RWPE2 (cell line): ENCODE measurements at regions not wholly inside any gene's neighbourhood (a gene's known extent, or its start where the extent isn't known, plus 50 kb on each side); places are given as distances from the start of the nearest gene placed in this dataset.
"Not testable (repeated sequence)": the region's sequence is repeated elsewhere in the genome, so short reads cannot be mapped to it uniquely, and the experiment has no call there.

Source experiments
- ATAC-seq: fragments of 200-7000 bp; cut with Tn5 transposase; 3 replicates; pipeline ENCODE4 v1.9.1; 2021; ENCODE audit warnings: low read depth
- DNase-seq: peaks from one replicate; pipeline ENCODE4 v3.0.0-alpha.2; 2020; ENCODE audit warnings: low spot score
- H3K27ac ChIP-seq: fragments of 450-650 bp; 2 replicates; pipeline ENCODE4 v1.5.1; 2017; ENCODE audit warnings: mild to moderate bottlenecking; ENCODE audit not compliant: poor library complexity, severe bottlenecking
- H3K27me3 ChIP-seq: fragments of 250-450 bp; sonication (Bioruptor Pico); 2 replicates; pipeline ENCODE4 v1.5.1; 2021; ENCODE audit warnings: mild to moderate bottlenecking, moderate library complexity; ENCODE audit not compliant: insufficient read depth, poor library complexity, severe bottlenecking
- H3K36me3 ChIP-seq: fragments of 250-450 bp; sonication (Bioruptor Pico); 2 replicates; pipeline ENCODE4 v1.5.1; 2020; ENCODE audit warnings: low read depth, mild to moderate bottlenecking, moderate library complexity
- H3K4me1 ChIP-seq: fragments of 250-450 bp; sonication (Bioruptor Pico); 2 replicates; pipeline ENCODE4 v1.5.1; 2021; ENCODE audit warnings: mild to moderate bottlenecking, moderate library complexity; ENCODE audit not compliant: insufficient read depth, poor library complexity, severe bottlenecking
- H3K4me3 ChIP-seq: fragments of 250-450 bp; sonication (Bioruptor Pico); 2 replicates; pipeline ENCODE4 v1.5.1; 2021; ENCODE audit warnings: mild to moderate bottlenecking, moderate library complexity; ENCODE audit not compliant: severe bottlenecking
- H3K9me3 ChIP-seq: fragments of 250-450 bp; sonication (Bioruptor Pico); 2 replicates; pipeline ENCODE4 v1.5.1; 2021; ENCODE audit warnings: mild to moderate bottlenecking, moderate library complexity; ENCODE audit not compliant: severe bottlenecking
- CTCF ChIP-seq: fragments of 450-650 bp; IDR thresholded peaks from one replicate; pipeline ENCODE4 v1.5.1; 2017; ENCODE audit warnings: mild to moderate bottlenecking, moderate library complexity; ENCODE audit not compliant: poor library complexity, severe bottlenecking

- DNase-seq (no peak), ATAC-seq (no peak)
- H3K27me3 ChIP-seq, result no peaks in the 10 kb centered on the region
- no peak overlapping the region for H3K27ac ChIP-seq
- no peak overlapping the region for H3K4me3 ChIP-seq
- no peaks in the 10 kb centered on the region for H3K4me1 ChIP-seq
- no peaks in the 10 kb centered on the region for H3K36me3 ChIP-seq
- peaks cover 13% of the 10 kb centered on the region for H3K9me3 ChIP-seq
- no peak for TF ChIP-seq CTCF
These were observed 273.8 kb downstream of the LIG4 start for GRCh38 chr13:107941345-107942029.

- no peaks in the 10 kb centered on the region for H3K4me1 ChIP-seq
- H3K36me3 ChIP-seq, result no peaks in the 10 kb centered on the region
- H3K27me3 ChIP-seq, result no peaks in the 10 kb centered on the region
- ATAC-seq, result no peak
- H3K9me3 ChIP-seq, result peaks cover 4% of the 10 kb centered on the region
- no peak for DNase-seq
- H3K4me3 ChIP-seq, result no peak overlapping the region
- no peak for TF ChIP-seq CTCF
- no peak overlapping the region for H3K27ac ChIP-seq
These were observed 277.5 kb downstream of the LIG4 start for GRCh38 chr13:107937848-107938247.

- Histone ChIP-seq H3K4me1 (no peaks in the 10 kb centered on the region), H3K27me3 (no peaks in the 10 kb centered on the region), H3K36me3 (no peaks in the 10 kb centered on the region), H3K4me3 (no peak overlapping the region), H3K9me3 (peaks cover 6% of the 10 kb centered on the region), H3K27ac (no peak overlapping the region)
- ATAC-seq, result no peak
- DNase-seq, result no peak
- TF ChIP-seq CTCF, result no peak
These were observed 284.3 kb downstream of the LIG4 start for GRCh38 chr13:107931056-107931455.

- ATAC-seq (no peak), DNase-seq (no peak)
- no peaks in the 10 kb centered on the region for H3K36me3 ChIP-seq
- H3K9me3 ChIP-seq, result peaks cover 6% of the 10 kb centered on the region
- H3K27ac ChIP-seq, result no peak overlapping the region
- no peaks in the 10 kb centered on the region for H3K27me3 ChIP-seq
- no peak for TF ChIP-seq CTCF
- no peaks in the 10 kb centered on the region for H3K4me1 ChIP-seq
- no peak overlapping the region for H3K4me3 ChIP-seq
These were observed 286.6 kb downstream of the LIG4 start for GRCh38 chr13:107928762-107929161.

- Histone ChIP-seq H3K4me1 (no peaks in the 10 kb centered on the region), H3K27ac (no peak overlapping the region), H3K4me3 (no peak overlapping the region), H3K9me3 (peaks cover 6% of the 10 kb centered on the region), H3K27me3 (no peaks in the 10 kb centered on the region), H3K36me3 (no peaks in the 10 kb centered on the region)
- no peak for ATAC-seq
- no peak for DNase-seq
- TF ChIP-seq CTCF, result no peak
These were observed 287.8 kb downstream of the LIG4 start for GRCh38 chr13:107927557-107927956.

GRCh38 chr13:107926515-107926914, 288.8 kb downstream of the LIG4 start:
- not testable (repeated sequence) for DNase-seq, H3K27me3 ChIP-seq, H3K27ac ChIP-seq, ATAC-seq, H3K9me3 ChIP-seq, H3K4me3 ChIP-seq, H3K4me1 ChIP-seq, H3K36me3 ChIP-seq

- H3K36me3 ChIP-seq, H3K9me3 ChIP-seq, H3K4me3 ChIP-seq, H3K4me1 ChIP-seq, ATAC-seq, DNase-seq, H3K27ac ChIP-seq, H3K27me3 ChIP-seq: not testable (repeated sequence)
These were observed 298.4 kb downstream of the LIG4 start for GRCh38 chr13:107916902-107917301.
